GM21423 (cell line): ENCODE measurements at regions not wholly inside any gene's neighbourhood (a gene's known extent, or its start where the extent isn't known, plus 50 kb on each side); places are given as distances from the start of the nearest gene placed in this dataset.

ENCODE experiments used
- ATAC-seq: cut with Tn5 transposase; IDR thresholded peaks from one replicate; pipeline ENCODE4 v1.9.1; 2021; ENCODE audit warnings: mild to moderate bottlenecking, moderate library complexity; ENCODE audit not compliant: unreplicated experiment

GRCh38 chr20:2234598-2235191 is 61.1 kb upstream of the TGM3 start:
- ATAC-seq: no peak

- ATAC-seq: no peak
Measured at GRCh38 chr20:2236256-2236655, 59.5 kb upstream of the TGM3 start.

- no peak for ATAC-seq
Measured at GRCh38 chr20:2237059-2237458, 58.7 kb upstream of the TGM3 start.

GRCh38 chr20:2238601-2239000 is 57.2 kb upstream of the TGM3 start:
- ATAC-seq: no peak

GRCh38 chr20:2240835-2241234 is 55.0 kb upstream of the TGM3 start:
- ATAC-seq: no peak

GRCh38 chr20:2242678-2243077 is 53.1 kb upstream of the TGM3 start:
- ATAC-seq: no peak

- no peak for ATAC-seq
Measured at GRCh38 chr20:2244523-2244922, 51.3 kb upstream of the TGM3 start.

GRCh38 chr20:2244993-2245392 is 50.8 kb upstream of the TGM3 start:
- ATAC-seq: no peak

- no peak for ATAC-seq
Measured at GRCh38 chr20:2245637-2246036, 50.2 kb upstream of the TGM3 start.
